DMS153 treated with DMSO at 0.1 percent for 48 hours (cell line): ENCODE measurements at regions not wholly inside any gene's neighbourhood (a gene's known extent, or its start where the extent isn't known, plus 50 kb on each side); places are given as distances from the start of the nearest gene placed in this dataset.
"Not testable (repeated sequence)": the region's sequence is repeated elsewhere in the genome, so short reads cannot be mapped to it uniquely, and the experiment has no call there.

ENCODE experiments used
- DNase-seq: peaks from one replicate; lab custom pipeline; 2025; ENCODE audit not compliant: unreplicated experiment; lab: John Stamatoyannopoulos, UW

- no peak for DNase-seq
Observed at GRCh38 chr13:65841156-65841555, 1389.0 kb downstream of the PCDH9 start.

DNA sequence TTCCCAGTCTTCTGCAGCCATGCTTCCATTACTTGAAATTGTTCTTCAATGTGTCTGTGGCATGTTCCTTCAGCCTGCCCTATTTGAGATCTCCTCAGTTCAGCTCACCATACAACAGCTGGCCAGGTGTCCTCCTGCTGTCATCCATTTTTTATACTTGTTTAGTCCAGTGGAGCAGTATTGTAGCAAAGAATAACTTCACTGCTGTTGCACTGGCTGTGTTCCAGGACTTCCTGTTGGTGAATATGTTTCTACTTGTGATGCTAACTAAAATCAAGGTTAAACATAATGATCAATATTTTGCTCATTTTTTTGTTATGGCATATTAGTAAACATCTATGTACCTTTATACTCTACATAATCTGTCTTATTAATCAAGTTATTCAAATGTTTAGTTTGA lies 1394.1 kb downstream of the PCDH9 start:
- no peak for DNase-seq

GRCh38 chr13:65834897-65835296 lies 1395.2 kb downstream of the PCDH9 start:
- DNase-seq = no peak

DNA sequence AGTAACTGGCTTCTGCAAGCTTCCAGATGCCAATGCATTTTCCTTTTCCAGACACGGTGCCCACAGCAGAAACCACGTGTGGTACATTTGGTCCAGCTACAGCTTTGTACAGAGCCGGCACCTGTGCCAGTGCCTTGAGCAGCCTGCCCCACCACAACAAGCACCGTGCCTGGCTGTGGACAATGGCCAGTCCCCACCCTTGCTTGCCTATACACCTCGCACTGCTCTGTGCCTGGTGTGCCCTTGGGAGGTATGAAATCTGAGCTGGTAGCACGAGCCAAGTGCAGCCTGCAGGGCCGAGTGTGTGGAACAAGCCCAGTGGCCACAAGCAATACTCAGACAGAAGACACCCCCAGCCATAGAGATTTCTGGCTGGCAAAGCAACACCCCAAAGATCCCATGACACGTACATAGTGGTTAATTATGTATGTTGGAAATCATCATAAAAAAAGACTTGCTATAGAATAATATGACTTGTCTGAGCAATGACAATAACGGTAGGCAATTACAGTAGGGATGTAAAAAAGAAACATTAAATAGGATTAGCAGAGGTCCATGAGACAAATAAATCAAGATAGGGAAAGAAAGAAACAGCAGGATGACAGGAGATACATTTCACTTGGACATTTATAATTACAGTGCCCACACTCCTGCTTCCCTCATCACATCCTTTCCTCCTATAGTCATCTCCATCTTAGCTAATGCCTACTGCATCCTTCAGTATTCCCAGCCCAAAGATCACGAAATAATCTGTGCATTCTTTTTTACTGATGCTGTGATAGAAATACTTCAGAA lies 1399.5 kb downstream of the PCDH9 start:
- DNase-seq = no peak

- DNase-seq = no peak
Observed at GRCh38 chr13:65829241-65830008, 1400.7 kb downstream of the PCDH9 start.

GRCh38 chr13:65826657-65827056 lies 1403.5 kb downstream of the PCDH9 start:
- DNase-seq = no peak

DNA sequence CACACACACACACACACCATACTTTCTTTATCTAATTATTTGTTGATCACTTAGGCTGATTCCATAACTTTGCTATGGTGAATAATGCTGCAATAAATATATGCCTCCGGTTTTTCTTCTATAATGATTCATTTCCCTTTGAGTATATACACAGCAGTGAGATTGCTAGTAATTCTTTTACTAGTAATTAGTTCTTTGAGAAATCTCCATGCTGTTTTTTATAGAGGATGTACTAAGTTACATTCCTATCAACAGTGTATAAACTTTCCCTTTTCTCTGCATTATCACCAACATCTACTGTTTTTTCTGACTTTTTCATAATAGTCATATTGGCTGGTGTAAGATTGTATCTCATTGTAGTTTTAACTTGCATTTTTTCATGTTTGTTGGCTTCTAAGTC lies 1405.1 kb downstream of the PCDH9 start:
- no peak for DNase-seq

GRCh38 chr13:65808061-65808460 lies 1422.1 kb downstream of the PCDH9 start:
- no peak for DNase-seq

- no peak for DNase-seq
Observed at GRCh38 chr13:65803530-65804392, 1426.4 kb downstream of the PCDH9 start.

- DNase-seq = no peak
Observed at GRCh38 chr13:65789815-65790214, 1440.3 kb downstream of the PCDH9 start.

DNA sequence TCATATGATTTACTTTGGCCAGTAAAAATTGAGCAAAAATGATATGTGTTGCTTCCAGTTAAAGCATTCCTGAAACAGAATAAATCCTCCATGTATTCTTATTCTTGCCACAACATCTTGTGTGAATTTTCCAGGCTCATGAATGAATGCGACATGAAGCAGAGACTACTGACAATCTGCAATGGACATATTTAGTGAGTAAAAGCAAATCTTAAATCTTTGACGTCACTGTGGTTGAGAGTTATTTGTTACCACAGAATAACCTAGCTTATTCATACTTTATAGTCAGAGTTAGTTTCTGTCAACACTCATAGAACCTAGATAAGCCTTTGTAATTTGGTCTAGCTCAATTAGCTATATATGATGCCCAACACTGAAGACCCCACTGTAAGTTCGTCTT lies 1443.1 kb downstream of the PCDH9 start:
- no peak for DNase-seq

- DNase-seq = no peak
Observed at GRCh38 chr13:65784088-65784816, 1445.9 kb downstream of the PCDH9 start.

DNA sequence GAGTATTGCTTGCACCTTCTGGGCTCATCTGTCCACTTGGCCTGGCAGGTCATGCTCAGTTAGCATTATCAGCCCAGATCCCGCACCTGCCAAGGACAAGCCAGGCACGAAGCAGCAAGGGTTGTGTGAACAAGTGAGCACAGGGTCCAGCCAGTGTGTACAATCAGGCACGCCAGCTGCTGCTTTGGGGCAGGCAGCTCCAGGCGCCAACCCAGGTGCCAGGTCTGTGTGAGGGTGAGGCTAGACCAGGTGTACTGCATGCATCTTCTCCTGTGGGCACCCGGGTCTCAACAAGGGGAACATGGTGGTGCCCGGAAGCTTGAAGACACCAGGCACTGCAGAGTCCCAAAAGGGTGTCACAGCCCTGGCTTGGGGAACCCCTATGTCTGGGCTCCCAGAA lies 1446.8 kb downstream of the PCDH9 start:
- DNase-seq = no peak

DNA sequence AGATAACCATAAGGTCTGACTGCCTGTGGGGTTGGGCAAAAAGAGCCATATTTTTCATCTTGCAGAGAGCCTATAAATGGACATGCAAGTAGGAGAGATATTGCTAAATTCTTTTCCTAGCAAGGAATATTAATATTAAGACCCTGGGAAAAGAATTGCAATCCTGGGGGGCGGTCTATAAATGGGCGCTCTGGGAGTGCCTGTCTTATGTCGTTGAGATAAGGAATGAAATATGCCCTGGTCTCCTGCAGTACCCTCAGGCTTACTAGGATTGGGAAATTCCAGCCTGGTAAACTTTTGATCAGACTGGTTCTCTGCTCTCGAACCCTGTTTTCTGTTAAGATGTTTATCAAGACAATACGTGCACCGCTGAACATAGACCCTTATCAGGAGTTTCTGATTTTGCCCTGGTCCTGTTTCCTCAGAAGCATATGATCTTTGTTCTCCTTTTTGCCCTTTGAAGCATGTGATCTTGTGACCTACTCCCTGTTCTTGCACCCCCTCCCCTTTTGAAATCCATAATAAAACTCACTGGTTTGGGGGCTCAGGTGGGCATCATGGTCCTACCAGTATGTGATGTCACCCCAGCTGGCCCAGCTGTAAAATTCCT lies 1458.3 kb downstream of the PCDH9 start:
- not testable (repeated sequence) for DNase-seq

DNA sequence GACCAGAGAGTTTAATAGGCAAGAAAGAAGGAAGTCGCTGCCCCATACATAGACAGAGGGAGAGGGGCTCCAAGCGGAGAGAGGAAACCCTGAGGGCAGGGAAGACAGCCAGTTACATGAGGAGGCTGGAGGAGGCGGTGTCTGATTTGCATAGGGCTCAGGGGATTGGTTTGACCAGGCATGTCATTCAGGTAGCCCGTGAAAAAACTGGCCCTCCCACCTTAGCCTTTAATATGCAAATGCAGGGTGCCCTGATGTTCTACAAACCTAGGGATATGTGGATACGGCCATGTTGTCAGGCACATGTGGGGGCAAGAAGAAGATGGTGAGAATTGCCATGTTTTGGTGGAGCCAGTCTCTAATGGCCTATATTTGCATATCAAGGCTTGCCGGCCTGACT lies 1461.6 kb downstream of the PCDH9 start:
- DNase-seq = no peak

DNA sequence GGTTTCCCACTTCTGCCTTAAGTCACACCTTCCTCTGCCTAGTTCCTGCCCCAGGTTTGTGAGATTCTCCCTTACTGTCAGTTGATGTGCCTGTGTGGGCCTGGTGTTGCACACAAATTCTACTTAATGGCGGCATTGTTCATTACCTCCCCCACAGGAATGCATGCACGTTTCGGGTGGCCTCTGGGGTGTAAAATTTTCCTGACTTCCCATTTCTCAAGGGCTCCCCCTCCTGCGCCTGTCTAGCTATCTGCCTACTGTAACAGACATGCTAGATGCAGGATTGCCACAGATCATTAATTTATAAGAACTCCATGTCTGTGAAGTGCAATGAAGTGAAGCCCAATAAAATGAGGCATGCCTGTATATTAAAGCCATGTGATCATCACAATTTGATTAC lies 1466.3 kb downstream of the PCDH9 start:
- no peak for DNase-seq

- no peak for DNase-seq
Observed at GRCh38 chr13:65762012-65762411, 1468.1 kb downstream of the PCDH9 start.

- no peak for DNase-seq
Observed at GRCh38 chr13:65756071-65756671, 1474.0 kb downstream of the PCDH9 start.

DNA sequence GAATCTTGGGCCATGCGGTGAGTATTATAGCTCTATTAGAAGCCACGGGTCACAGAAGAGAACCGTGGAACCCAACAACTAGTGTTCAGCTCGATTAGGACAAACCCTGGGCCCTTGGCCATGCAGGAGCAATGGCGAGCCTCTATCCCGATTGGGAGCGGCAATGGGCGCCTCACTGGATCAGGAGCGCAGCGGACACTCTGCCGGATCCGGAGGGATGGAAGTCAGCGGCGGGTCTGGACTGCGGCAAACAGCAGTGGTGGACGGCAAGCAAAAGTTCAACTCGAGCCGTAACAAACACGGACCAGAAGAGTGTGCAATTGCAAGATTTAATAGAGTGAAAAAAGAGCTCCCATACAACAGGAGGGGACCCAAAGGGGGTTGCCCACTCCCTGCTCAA lies 1481.9 kb downstream of the PCDH9 start:
- DNase-seq = no peak

GRCh38 chr13:65746406-65746921 lies 1483.7 kb downstream of the PCDH9 start:
- no peak for DNase-seq
